ENCODE measurements at regions not wholly inside any gene's neighbourhood (a gene's known extent, or its start where the extent isn't known, plus 50 kb on each side); places are given as distances from the start of the nearest gene placed in this dataset.

GRCh38 chr12:32043928-32044549, 62.6 kb upstream of the BICD1 start:
- no peak for TF ChIP-seq CTCF (IDR thresholded peaks at IDR 0.05; ENCODE audit: low read depth, low read length, missing control alignments)
- no peak for DNase-seq (ENCODE audit: low read depth)
- H3K4me3 ChIP-seq (ENCODE audit: low read depth, low read length) = no peak overlapping the region

- no peak for DNase-seq (ENCODE audit: low read depth)
- no peak for TF ChIP-seq CTCF (IDR thresholded peaks at IDR 0.05; ENCODE audit: low read depth, low read length, missing control alignments)
- no peak overlapping the region for H3K4me3 ChIP-seq (ENCODE audit: low read depth, low read length)
Measured at GRCh38 chr12:32047357-32048212, 59.1 kb upstream of the BICD1 start.

GRCh38 chr12:32048791-32049190, 57.9 kb upstream of the BICD1 start:
- TF ChIP-seq CTCF (IDR thresholded peaks at IDR 0.05; ENCODE audit: low read depth, low read length, missing control alignments) = no peak
- no peak for DNase-seq (ENCODE audit: low read depth)
- no peak overlapping the region for H3K4me3 ChIP-seq (ENCODE audit: low read depth, low read length)

GRCh38 chr12:32049956-32050355, 56.7 kb upstream of the BICD1 start:
- no peak overlapping the region for H3K4me3 ChIP-seq (ENCODE audit: low read depth, low read length)
- no peak for DNase-seq (ENCODE audit: low read depth)
- no peak for TF ChIP-seq CTCF (IDR thresholded peaks at IDR 0.05; ENCODE audit: low read depth, low read length, missing control alignments)

GRCh38 chr12:32051511-32052211, 55.0 kb upstream of the BICD1 start:
- DNase-seq (ENCODE audit: low read depth) = no peak
- TF ChIP-seq CTCF (IDR thresholded peaks at IDR 0.05; ENCODE audit: low read depth, low read length, missing control alignments) = no peak
- no peak overlapping the region for H3K4me3 ChIP-seq (ENCODE audit: low read depth, low read length)

GRCh38 chr12:32052212-32052713, 54.4 kb upstream of the BICD1 start:
- no peak for DNase-seq (ENCODE audit: low read depth)
- TF ChIP-seq CTCF (IDR thresholded peaks at IDR 0.05; ENCODE audit: low read depth, low read length, missing control alignments) = no peak
- no peak overlapping the region for H3K4me3 ChIP-seq (ENCODE audit: low read depth, low read length)

Measured in GM12864 (cell line).